ENCODE measurements at regions not wholly inside any gene's neighbourhood (a gene's known extent, or its start where the extent isn't known, plus 50 kb on each side); places are given as distances from the start of the nearest gene placed in this dataset.

DNA sequence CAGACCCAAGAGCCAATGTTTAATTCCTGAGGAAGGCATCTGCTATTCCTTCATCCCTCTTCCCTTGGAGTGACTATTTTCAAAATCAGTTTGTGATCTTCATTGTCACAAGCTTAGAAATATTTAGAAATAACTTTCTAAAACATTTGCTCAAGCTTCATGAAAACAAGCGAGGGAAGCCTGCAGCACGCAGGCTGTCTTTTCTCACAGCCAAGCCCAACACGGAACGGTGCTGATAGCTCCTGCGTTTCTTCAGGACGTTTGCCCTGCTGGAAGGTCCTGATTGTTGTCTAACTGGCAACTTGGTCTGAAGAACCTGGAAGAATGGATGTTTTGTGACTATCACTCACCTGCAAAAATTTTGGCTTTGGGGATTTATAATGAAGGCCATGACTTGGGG is 152.5 kb downstream of the FGF9 start:
- TF ChIP-seq POLR2A (IDR thresholded peaks at IDR 0.05; ENCODE audit: extremely low read depth, insufficient read length): no peak
- TF ChIP-seq, protein P1, sequence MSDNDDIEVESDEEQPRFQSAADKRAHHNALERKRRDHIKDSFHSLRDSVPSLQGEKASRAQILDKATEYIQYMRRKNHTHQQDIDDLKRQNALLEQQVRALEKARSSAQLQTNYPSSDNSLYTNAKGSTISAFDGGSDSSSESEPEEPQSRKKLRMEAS (IDR thresholded peaks at IDR 0.05; ENCODE audit: low read depth, low read length): no peak
- no peak for TF ChIP-seq MYC (IDR thresholded peaks at IDR 0.05; ENCODE audit: low read depth, low read length)
- TF ChIP-seq, protein P2, sequence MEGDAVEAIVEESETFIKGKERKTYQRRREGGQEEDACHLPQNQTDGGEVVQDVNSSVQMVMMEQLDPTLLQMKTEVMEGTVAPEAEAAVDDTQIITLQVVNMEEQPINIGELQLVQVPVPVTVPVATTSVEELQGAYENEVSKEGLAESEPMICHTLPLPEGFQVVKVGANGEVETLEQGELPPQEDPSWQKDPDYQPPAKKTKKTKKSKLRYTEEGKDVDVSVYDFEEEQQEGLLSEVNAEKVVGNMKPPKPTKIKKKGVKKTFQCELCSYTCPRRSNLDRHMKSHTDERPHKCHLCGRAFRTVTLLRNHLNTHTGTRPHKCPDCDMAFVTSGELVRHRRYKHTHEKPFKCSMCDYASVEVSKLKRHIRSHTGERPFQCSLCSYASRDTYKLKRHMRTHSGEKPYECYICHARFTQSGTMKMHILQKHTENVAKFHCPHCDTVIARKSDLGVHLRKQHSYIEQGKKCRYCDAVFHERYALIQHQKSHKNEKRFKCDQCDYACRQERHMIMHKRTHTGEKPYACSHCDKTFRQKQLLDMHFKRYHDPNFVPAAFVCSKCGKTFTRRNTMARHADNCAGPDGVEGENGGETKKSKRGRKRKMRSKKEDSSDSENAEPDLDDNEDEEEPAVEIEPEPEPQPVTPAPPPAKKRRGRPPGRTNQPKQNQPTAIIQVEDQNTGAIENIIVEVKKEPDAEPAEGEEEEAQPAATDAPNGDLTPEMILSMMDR (IDR thresholded peaks at IDR 0.05; ENCODE audit: low read depth, low read length): no peak
- no peak for DNase-seq (ENCODE audit: low read depth)
- no peak overlapping the region for H3K4me3 ChIP-seq (ENCODE audit: low read depth, low read length)

DNA sequence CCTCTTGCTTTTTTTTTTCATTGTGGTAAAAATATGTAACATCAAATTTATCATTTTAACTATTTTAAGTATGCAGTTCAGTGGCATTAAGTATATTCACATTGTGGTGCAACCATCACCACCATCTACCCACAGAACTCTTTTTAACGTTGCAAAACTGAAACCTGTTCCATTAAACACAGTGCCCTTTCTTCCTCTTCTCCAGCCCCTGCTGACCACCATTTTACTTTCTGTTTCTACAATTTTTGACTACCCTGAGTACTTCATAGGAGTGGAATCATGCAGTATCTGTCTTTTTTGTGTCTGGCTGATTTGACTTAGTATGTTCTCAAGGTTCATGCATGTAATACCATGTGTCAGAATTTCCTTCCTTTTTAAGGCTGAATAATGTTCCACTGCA is 153.1 kb downstream of the FGF9 start:
- TF ChIP-seq MYC (IDR thresholded peaks at IDR 0.05; ENCODE audit: low read depth, low read length) (no peak), POLR2A (IDR thresholded peaks at IDR 0.05; ENCODE audit: extremely low read depth, insufficient read length) (no peak)
- TF ChIP-seq, protein P1 (IDR thresholded peaks at IDR 0.05; ENCODE audit: low read depth, low read length): no peak
- TF ChIP-seq, protein P2 (IDR thresholded peaks at IDR 0.05; ENCODE audit: low read depth, low read length): no peak
- peak; percentile 19 for DNase-seq (ENCODE audit: low read depth)
- no peak overlapping the region for H3K4me3 ChIP-seq (ENCODE audit: low read depth, low read length)

DNA sequence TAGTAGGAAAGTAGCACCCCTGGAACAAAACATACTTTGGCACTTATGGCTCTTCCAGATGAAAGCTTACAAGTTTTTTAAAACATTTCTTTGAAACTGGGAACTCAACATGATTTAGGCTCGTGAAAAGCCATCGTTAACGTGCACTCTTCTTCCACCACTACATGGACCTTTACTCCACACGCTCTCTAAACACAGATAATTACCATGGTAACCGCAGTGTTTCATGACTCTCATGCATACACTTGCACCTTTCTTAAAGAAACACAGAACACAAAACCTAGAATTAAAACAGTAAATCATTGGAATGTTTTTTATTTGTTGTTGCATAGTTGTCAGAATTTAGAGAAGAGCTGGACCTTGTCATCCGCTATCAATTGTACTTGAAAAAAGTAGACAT is 154.3 kb downstream of the FGF9 start:
- no peak for DNase-seq (ENCODE audit: low read depth)
- no peak overlapping the region for H3K4me3 ChIP-seq (ENCODE audit: low read depth, low read length)
- TF ChIP-seq MYC (IDR thresholded peaks at IDR 0.05; ENCODE audit: low read depth, low read length) (no peak), POLR2A (IDR thresholded peaks at IDR 0.05; ENCODE audit: extremely low read depth, insufficient read length) (no peak)
- TF ChIP-seq, protein P2 (IDR thresholded peaks at IDR 0.05; ENCODE audit: low read depth, low read length): no peak
- TF ChIP-seq, protein P1 (IDR thresholded peaks at IDR 0.05; ENCODE audit: low read depth, low read length): no peak

DNA sequence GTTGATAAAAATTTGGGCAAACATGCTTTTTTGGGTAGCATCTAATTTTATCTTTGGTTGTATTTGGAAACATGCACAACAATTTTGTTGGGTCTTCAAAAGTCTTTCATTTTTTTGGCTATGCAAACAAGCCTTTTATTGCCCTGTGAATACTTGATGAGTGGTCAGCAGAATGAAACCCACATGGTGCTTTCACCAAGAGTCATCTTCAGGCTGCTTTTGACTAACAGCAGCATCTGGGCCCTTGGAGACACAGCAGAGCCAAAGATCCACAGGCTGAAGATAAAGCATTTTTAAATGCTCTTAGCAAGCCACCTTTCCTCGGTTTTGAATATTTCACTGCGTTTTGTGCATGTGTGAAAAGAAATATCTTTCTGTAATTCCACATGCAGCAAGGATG is 154.9 kb downstream of the FGF9 start:
- TF ChIP-seq, protein P2 (IDR thresholded peaks at IDR 0.05; ENCODE audit: low read depth, low read length): no peak
- no peak for DNase-seq (ENCODE audit: low read depth)
- no peak overlapping the region for H3K4me3 ChIP-seq (ENCODE audit: low read depth, low read length)

DNA sequence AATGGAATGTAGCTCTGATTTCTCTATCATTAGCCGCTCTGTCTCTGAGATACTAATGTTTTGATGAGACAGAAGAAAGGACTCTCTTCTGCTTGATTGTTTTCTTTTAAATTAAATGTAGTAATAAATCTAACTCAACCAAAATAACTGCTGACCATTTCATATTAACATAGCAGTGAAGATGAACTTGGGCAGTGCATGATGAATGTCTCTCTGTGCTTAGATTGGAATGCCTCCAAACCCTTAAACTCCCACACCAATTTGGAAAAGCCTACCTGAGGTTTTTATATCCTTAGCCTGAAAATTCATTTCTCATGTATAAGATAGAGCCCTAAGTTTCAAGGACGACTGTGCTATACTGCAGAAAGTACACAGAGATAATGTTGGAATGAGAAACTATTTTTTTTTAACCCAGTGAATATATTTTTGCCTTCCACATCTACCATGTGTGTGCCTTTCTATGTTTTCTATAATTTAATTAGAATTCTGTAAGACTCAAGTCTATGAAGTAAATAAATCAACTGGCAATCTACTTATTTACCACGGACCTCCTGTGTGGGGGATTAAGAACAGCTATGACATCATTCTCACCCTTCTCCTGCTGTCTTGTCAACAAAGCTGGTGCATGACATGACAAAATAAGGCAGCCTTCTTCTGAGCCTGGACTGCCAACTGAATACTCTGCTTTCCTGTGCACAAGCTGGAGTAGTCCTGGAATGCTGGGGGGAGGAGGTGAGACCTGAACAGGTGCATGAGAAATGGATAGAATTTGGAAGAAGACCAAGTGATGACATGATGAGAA is 155.5 kb downstream of the FGF9 start:
- TF ChIP-seq, protein P2 (IDR thresholded peaks at IDR 0.05; ENCODE audit: low read depth, low read length): no peak
- no peak for TF ChIP-seq MYC (IDR thresholded peaks at IDR 0.05; ENCODE audit: low read depth, low read length)
- no peak for TF ChIP-seq POLR2A (IDR thresholded peaks at IDR 0.05; ENCODE audit: extremely low read depth, insufficient read length)
- TF ChIP-seq, protein P1 (IDR thresholded peaks at IDR 0.05; ENCODE audit: low read depth, low read length): no peak
- DNase-seq (ENCODE audit: low read depth): no peak
- no peak overlapping the region for H3K4me3 ChIP-seq (ENCODE audit: low read depth, low read length)
